ENCODE measurements at regions not wholly inside any gene's neighbourhood (a gene's known extent, or its start where the extent isn't known, plus 50 kb on each side); places are given as distances from the start of the nearest gene placed in this dataset.

DNA sequence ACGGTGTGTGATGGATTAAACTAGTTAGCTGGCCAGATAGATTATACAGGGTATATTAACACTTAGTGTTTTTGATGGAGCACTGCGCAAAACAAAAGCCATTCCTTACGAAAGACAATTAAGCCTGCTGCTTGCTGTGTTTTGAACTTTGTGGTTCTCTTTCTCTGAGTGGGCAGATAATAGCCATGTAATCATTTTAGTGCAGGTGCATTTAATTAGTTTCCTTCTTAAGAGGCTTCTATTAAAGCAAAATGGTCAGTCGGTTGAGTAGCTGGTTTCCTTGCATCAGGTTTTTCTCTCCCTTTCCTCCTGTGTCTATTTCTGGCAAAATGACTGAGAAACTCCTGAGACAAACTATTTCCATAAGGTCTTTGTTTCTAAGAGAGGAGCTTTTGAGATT is 512.5 kb downstream of the DMAC1 start:
- TF ChIP-seq EP300 (IDR thresholded peaks at IDR 0.05; ENCODE audit: low read depth): no peak
- no peak for TF ChIP-seq POLR2AphosphoS5 (IDR thresholded peaks at IDR 0.05)
- TF ChIP-seq, protein P1, sequence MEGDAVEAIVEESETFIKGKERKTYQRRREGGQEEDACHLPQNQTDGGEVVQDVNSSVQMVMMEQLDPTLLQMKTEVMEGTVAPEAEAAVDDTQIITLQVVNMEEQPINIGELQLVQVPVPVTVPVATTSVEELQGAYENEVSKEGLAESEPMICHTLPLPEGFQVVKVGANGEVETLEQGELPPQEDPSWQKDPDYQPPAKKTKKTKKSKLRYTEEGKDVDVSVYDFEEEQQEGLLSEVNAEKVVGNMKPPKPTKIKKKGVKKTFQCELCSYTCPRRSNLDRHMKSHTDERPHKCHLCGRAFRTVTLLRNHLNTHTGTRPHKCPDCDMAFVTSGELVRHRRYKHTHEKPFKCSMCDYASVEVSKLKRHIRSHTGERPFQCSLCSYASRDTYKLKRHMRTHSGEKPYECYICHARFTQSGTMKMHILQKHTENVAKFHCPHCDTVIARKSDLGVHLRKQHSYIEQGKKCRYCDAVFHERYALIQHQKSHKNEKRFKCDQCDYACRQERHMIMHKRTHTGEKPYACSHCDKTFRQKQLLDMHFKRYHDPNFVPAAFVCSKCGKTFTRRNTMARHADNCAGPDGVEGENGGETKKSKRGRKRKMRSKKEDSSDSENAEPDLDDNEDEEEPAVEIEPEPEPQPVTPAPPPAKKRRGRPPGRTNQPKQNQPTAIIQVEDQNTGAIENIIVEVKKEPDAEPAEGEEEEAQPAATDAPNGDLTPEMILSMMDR (IDR thresholded peaks at IDR 0.05): no peak
- no peak for TF ChIP-seq POLR2A (IDR thresholded peaks at IDR 0.05)
